ENCODE measurements at regions not wholly inside any gene's neighbourhood (a gene's known extent, or its start where the extent isn't known, plus 50 kb on each side); places are given as distances from the start of the nearest gene placed in this dataset.

DNA sequence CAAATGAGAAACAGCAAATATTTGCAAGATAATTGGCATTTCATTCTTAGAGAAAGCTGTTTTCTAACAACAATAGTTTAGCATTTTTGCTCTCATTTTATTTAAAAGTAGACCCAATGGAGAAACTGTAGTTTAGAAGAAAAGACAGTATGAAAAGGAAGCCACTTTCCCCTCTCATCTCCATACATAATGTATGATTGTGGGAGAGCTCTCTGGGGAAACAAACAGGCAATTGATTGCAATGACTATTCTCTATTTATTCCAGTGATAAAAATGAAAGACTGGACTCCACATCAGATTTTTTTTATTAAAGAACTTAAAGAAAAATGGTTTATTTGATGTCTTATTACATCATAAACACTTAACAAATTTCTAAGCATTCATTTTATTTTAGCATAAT lies 116.8 kb upstream of the SASH1 start:
- Mint-ChIP-seq H3K27me3 (peaks cover 54% of the 10 kb centered on the region), H3K27ac (no peak overlapping the region), H3K36me3 (ENCODE audit: low read depth) (no peaks in the 10 kb centered on the region), H3K4me1 (ENCODE audit: low read depth) (no peaks in the 10 kb centered on the region), H3K9me3 (no peaks in the 10 kb centered on the region), H3K4me3 (no peak overlapping the region)
- H3K36me3 ChIP-seq (ENCODE audit: insufficient read depth, low read length), result no peaks in the 10 kb centered on the region
- H3K4me3 ChIP-seq (ENCODE audit: low read length), result no peak overlapping the region
- intact Hi-C loops (cut with DNase I, micrococcal nuclease), result no loop called here
- POLR2A ChIA-PET, result no interaction called here
- TF ChIP-seq, protein P1, sequence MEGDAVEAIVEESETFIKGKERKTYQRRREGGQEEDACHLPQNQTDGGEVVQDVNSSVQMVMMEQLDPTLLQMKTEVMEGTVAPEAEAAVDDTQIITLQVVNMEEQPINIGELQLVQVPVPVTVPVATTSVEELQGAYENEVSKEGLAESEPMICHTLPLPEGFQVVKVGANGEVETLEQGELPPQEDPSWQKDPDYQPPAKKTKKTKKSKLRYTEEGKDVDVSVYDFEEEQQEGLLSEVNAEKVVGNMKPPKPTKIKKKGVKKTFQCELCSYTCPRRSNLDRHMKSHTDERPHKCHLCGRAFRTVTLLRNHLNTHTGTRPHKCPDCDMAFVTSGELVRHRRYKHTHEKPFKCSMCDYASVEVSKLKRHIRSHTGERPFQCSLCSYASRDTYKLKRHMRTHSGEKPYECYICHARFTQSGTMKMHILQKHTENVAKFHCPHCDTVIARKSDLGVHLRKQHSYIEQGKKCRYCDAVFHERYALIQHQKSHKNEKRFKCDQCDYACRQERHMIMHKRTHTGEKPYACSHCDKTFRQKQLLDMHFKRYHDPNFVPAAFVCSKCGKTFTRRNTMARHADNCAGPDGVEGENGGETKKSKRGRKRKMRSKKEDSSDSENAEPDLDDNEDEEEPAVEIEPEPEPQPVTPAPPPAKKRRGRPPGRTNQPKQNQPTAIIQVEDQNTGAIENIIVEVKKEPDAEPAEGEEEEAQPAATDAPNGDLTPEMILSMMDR (IDR thresholded peaks at IDR 0.05), result no peak
- no peak for ATAC-seq (ENCODE audit: poor library complexity)
- H3K9me3 ChIP-seq (ENCODE audit: control insufficient read depth in 1 of 2, insufficient read depth in 1 of 2, low read length in 2 of 2), result no peaks in the 10 kb centered on the region
- CTCF ChIA-PET, result no interaction called here
- no peak overlapping the region for H3K27ac ChIP-seq (ENCODE audit: low read depth in 1 of 2, low read length in 2 of 2)
- no peak for DNase-seq
- peaks cover 4 to 7% of the 10 kb centered on the region in 2 experiments for H3K27me3 ChIP-seq (ENCODE audit: control insufficient read depth in 1 of 2, insufficient read depth in 2 of 2, low read length in 2 of 2)
- H3K4me1 ChIP-seq (ENCODE audit: insufficient read depth, low read length), result no peaks in the 10 kb centered on the region

DNA sequence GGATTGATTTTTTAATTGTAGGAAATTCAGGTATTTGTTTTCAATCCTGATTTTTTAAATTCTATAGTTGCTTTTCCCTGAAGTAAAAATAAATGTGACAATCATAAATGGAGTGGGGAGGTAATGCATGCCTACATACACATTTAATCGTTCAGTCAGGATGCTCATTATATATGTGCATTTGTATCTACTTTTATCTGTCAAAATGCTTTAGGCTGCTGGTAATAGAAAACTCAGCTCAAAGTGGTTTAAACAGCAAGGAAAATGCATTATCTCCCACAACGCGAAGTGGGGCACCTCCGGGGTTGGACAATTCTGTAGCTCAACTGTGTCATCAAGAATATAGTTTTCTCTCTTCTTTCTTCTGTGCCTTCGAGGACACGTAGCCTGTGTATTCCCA lies 116.4 kb upstream of the SASH1 start:
- no peak overlapping the region for H3K27ac Mint-ChIP-seq

DNA sequence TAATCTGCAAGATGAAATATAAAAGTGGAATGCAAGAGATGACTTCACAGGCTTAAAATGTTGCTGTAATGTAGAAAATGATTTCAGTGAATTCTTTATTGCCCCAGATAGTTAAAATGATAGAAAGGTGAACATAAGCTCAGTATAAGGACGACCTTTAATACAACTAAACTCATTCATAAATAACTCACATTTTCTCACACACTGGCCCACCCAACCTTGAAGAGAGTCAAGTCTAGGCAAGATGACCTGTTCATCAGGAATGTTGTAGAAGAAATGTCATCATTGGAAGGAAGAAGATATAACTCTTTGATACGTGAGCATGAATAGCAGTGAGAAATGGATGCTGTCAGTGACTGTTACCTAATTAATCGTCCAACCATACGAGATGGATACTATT lies 111.1 kb upstream of the SASH1 start:
- H3K27ac Mint-ChIP-seq, result no peak overlapping the region
- CTCF ChIA-PET, result no interaction called here
- H3K27ac ChIP-seq (ENCODE audit: low read depth in 1 of 2, low read length in 2 of 2), result no peak overlapping the region

More for the DNA sequence above, 116.4 kb upstream of the SASH1 start:
- intact Hi-C loops (cut with DNase I, micrococcal nuclease), result no loop called here
- Mint-ChIP-seq H3K36me3 (ENCODE audit: low read depth) (no peaks in the 10 kb centered on the region), H3K4me1 (ENCODE audit: low read depth) (no peaks in the 10 kb centered on the region), H3K9me3 (no peaks in the 10 kb centered on the region), H3K27me3 (peaks cover 51% of the 10 kb centered on the region), H3K4me3 (no peak overlapping the region)
- TF ChIP-seq, protein P1 (IDR thresholded peaks at IDR 0.05), result no peak
- no peak overlapping the region for H3K4me3 ChIP-seq (ENCODE audit: low read length)
- no peaks in the 10 kb centered on the region for H3K9me3 ChIP-seq (ENCODE audit: control insufficient read depth in 1 of 2, insufficient read depth in 1 of 2, low read length in 2 of 2)
- no peaks in the 10 kb centered on the region for H3K4me1 ChIP-seq (ENCODE audit: insufficient read depth, low read length)
- no peaks in the 10 kb centered on the region for H3K36me3 ChIP-seq (ENCODE audit: insufficient read depth, low read length)
- ChIA-PET CTCF (no interaction called here), POLR2A (no interaction called here)
- ATAC-seq (ENCODE audit: poor library complexity) (no peak), DNase-seq (no peak)
- H3K27ac ChIP-seq (ENCODE audit: low read depth in 1 of 2, low read length in 2 of 2), result no peak overlapping the region
- H3K27me3 ChIP-seq (ENCODE audit: control insufficient read depth in 1 of 2, insufficient read depth in 2 of 2, low read length in 2 of 2), result peaks cover 4 to 7% of the 10 kb centered on the region in 2 experiments

More for the DNA sequence above, 111.1 kb upstream of the SASH1 start:
- TF ChIP-seq, protein P1 (IDR thresholded peaks at IDR 0.05), result no peak
- H3K9me3 ChIP-seq (ENCODE audit: control insufficient read depth in 1 of 2, insufficient read depth in 1 of 2, low read length in 2 of 2), result no peaks in the 10 kb centered on the region
- no peak for ATAC-seq (ENCODE audit: poor library complexity)
- Mint-ChIP-seq H3K4me1 (ENCODE audit: low read depth) (no peaks in the 10 kb centered on the region), H3K4me3 (no peak overlapping the region), H3K9me3 (no peaks in the 10 kb centered on the region), H3K36me3 (ENCODE audit: low read depth) (no peaks in the 10 kb centered on the region), H3K27me3 (peaks cover 59% of the 10 kb centered on the region)
- no peak for DNase-seq
- POLR2A ChIA-PET, result no interaction called here
- no peak overlapping the region for H3K4me3 ChIP-seq (ENCODE audit: low read length)
- intact Hi-C loops (cut with DNase I, micrococcal nuclease), result no loop called here
- H3K36me3 ChIP-seq (ENCODE audit: insufficient read depth, low read length), result no peaks in the 10 kb centered on the region
- no peaks in the 10 kb centered on the region for H3K4me1 ChIP-seq (ENCODE audit: insufficient read depth, low read length)
- H3K27me3 ChIP-seq (ENCODE audit: control insufficient read depth in 1 of 2, insufficient read depth in 2 of 2, low read length in 2 of 2), result peaks cover 3 to 4% of the 10 kb centered on the region in 2 experiments

All from CD4-positive, alpha-beta T cell (primary cell).